CD4-positive, alpha-beta T cell treated with Interferon gamma for 1 hour (primary cell): ENCODE measurements at regions not wholly inside any gene's neighbourhood (a gene's known extent, or its start where the extent isn't known, plus 50 kb on each side); places are given as distances from the start of the nearest gene placed in this dataset.

ENCODE experiments used
- DNase-seq: peaks from one replicate; pipeline ENCODE4 v3.0.0-alpha.2; 2020

DNA sequence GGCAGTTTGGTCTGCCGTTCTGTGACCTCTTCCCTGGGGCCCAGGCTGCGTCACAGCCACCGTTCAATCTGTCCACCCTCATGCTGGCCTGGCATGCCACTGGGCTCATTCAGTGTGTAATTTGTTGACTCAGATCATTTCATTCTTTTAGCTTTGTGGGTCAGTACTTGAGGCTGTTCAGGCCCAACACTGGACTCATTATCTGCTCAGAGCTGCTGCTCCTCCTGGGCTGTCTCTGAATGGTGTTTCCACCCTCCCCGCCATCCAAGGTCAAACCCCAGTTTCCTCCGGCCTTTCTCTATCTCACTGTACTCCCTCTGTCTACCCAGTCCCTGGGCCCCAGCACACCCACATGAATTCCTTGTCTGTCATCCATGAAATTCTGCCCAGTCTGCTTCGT lies 152.4 kb upstream of the NCK2 start:
- no peak for DNase-seq

DNA sequence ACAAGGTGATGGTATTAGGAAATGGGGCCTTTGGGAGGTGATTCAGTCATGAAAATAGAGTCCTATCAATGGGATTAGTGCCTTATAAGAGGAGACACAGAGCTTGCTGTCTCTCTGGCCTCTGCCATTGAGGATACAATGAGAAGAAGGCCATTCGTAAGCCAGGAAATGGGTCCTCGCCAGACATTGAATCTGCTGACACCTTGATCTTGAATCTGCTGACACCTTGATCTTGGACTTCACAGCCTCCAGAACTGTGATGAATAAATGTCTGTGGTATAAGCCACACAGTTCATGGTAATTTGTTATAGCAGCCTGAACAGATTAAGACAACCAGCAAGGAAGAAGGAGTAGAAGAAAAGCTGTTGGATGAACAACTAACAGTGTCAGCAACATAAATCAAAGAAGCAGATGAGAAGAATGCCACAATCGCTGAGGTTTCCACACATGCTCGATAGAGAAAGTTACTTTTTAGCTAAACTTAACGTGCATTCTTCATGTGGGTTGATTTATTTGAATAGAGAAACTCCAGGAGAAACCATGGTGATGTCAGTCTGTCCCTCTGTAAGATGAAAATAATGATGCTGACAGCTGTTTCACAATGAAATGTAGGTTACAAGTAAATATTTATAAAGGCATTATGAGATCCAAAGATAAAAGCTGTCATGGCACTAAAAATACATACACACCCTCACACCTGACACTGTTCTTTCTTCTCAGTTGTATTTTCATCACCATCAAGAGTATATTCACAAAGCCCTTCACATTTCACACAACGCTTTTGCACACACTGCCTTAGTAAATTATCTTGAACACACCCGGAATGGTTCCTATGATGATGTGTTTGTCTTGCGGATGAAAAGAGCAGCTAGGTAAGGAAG lies 153.7 kb upstream of the NCK2 start:
- no peak for DNase-seq

DNA sequence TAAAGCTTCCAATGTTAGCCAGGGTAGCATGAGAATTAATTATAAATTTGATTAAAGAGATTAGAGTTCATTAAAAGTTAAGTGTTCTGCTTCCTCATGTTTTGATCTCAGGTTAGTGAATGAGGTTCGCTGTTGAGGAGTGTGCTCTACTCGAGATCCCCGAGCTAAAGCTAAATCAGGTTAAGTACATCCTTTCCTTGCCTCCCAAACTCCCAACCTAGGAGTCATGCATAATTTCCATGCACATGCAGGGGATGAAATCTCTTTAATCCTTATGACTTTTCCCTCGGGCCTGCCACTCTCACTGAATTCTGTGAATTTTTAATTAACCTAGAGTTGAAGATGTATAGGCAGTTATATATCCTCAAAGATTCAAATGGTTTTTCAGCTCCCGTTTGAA lies 156.1 kb upstream of the NCK2 start:
- no peak for DNase-seq

DNA sequence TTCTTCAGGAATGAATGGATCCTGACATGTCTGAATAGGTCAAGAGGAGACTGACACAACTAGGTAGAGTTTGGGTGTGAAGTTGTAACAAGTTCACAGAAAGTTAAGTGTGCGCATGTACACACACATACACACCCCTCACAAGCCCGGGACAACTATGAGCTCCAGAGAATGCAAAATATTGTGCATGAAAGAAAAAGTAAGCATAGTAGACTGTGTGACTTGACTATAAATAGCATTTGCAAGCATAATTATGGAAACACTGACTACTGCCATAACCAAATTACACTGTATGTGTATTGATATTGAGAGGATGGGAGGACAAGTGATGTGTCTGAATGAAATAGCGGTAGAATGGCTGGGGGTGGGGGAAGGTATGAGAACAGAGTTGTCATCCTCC lies 157.1 kb upstream of the NCK2 start:
- no peak for DNase-seq

DNA sequence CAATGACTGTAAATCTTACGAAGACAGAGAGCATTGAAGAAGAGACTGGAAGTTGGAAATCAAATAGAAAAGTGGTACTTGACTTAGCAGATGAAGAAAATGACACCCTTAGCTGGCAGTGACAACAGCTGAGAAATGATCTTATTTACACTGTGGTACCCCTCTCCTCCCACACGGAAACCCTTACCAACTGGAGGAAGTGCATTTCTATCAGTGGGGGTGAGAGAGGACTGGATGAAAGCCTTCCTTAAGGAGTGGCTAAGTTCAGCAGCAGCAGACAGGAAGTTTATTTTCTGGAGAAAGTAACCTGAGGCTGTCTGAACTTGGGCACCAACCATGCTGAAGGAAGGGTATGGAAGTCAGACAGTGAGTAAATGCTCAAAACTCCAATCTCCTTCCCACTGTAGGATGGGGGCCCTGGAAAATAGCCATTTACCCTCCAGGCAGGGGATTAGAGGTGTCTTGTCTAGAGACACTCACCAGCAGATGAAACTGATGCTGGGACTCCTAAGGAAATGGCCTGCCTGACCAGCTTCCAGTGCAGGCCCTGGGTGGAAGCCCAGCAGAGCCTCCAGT lies 160.2 kb upstream of the NCK2 start:
- DNase-seq: no peak

DNA sequence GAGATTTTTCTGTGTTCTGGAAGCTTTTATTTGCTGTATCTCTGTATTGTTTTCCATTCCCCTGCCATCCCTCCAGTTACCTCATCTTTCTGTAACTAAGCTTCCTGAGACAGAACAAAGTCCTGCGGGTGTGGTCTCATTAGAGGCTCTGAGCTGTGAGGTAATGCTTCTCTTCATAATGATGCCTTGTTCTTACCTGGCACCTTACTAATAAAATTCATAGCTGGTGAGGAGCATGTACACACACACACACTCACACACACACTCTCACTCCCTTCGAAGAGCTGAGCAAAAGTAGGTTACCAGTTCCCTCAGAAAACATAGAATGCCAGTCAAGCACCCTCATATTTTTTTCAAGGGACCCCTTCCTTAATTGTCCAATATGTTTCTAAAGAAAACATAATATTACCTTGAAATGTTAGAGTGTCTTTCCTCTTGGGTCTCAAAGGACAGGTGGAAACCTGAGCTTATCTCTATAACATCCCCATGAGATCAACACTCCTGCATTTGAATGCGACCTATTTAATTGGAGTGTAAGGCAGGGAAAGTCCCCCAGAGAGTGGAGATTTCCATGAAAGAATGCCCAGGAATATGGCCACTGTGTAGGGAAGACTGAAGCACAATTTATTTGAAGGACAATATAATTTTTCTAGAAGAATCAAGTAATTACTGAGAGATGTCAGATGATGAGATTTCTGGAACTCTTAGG lies 161.6 kb upstream of the NCK2 start:
- DNase-seq: no peak

DNA sequence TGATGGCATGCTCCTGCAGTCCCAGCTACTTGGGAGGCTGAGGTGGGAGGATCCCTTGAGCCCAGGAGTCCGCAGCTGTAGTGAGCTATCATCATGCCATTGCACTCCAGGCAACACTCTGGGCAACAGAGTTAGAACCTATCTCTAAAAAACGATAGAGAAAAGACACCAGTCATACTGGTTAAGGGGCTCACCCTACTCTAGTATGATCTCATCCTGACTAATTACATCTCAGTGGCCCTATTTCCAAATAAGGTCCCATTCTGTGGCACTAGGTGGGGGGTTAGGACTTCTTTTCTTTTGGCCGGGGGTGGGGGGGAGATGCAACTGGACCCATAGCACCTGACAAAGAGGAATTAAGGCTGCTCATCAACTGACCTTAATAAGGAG lies 163.2 kb upstream of the NCK2 start:
- DNase-seq: no peak

DNA sequence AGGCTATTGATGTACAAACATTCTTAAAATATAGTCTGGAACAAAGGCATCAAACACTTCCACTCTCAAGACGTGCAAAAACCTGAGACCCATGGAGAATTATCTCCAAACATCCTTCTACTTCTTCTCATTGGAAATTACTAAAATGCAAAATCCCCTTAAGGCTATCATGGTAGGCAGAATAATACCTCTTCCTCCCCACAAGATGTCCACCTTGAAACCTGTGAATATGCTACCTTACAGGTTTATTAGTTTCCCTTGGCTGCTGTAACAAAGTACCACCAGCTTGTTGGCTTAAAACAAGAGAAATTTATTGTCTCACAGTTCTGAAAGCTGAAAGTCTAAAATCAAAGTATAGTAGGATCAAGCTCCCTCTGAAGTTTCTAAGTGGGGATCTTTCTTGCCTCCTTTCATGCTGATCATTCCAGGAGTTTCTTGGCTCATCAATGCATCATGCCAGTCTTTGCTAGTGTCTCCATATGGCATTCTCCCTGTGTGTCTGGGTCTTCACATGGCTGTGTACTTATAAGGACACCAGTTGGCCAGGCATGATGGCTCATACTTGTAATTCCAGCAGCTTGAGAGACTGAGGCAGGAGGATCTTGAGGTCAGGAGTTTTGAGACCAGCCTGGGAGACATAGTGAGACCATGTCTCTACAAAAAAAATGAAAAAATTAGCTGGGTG lies 163.7 kb upstream of the NCK2 start:
- no peak for DNase-seq

DNA sequence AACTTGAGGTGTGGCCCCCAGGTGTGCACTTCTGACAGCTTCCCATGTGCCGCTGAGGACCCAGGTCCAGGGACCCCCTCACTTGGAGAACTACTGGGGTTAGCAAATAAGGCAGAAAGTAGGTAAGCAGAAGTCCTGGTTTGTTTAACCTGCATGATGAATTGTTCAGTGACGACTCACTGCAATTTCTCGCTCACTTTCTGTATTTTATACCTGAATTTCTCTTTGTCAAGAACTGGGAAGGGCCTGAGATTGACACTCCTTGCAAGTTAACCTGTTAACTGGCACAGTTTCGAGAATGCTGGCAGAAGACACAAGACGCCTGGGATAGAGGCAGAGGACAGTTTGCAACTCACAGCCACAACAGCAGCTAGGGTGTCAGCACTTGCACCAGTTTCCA lies 164.5 kb upstream of the NCK2 start:
- DNase-seq: no peak

DNA sequence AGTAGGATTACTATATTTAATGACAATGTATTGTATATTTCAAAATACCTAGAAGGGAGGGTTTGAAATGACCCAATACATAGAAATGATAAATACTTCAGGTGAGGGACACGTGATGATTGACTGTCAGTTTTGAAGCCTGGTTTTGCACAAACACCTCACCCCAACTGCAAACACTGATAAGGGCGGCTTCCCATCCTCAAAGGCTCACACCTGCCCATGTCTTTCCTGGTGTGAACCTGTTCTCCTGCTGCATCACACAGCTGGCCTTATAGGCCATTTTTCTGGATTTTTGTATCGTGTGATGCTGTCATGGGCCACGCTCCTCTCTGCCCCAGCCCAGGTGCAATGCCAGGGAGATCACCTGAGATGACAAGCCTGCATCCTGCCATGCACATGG lies 166.5 kb upstream of the NCK2 start:
- no peak for DNase-seq

DNA sequence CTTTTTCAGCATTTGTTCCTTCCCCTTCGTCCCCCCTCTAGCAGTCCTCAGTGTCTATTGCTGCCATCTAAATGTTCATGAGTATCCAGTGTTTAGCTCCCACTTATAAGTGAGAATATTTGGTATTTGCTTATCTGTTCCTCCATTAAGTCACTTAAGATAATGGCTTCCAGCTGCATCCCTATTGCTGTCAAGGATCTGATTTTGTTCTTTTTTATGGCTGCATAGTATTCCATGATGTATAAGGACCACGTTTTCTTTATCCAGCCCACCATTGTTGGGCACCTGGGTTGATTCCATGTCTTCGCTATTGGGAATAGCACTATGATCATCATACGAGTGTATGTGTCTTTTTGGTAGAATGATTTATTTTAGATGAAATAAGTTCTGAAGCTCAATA lies 166.9 kb upstream of the NCK2 start:
- DNase-seq: no peak

DNA sequence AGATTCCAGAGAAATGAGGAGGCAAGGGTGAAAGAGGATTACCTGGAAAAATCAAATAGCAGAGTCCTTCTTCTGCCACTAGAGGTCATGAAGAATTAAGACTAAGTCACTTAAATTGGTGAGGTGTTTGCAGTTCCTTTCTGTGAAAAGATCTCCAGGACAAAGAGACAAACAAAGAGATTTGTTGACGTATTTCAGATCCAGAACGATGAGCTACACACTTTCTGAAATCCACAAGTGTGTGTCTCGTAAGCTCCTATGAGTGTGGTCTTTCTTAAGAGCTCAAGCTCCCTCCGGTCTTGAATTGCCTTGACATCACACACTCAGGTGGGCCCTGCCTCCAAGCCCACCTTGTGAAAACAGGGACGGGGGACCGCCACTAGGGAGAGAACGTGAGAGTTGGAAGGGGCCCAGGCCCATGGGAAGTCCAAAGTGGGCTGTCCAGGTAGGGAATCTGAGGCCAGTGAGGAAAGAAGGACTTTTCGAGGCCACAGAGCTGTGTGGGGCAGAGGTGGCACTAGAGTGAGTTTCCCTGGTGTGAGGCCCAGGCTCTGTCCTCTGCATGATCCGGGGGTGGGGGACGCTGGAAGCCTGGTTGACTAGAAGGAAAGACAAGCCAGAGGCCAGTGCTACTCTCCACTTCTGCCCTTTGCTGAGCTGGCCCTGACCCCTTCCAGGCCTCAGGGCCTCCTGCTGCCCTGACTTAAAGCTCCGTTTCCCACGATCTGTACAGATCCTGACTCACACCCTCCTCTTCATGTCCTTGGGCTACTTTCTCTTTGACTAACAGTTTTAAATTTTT lies 168.1 kb upstream of the NCK2 start:
- no peak for DNase-seq

DNA sequence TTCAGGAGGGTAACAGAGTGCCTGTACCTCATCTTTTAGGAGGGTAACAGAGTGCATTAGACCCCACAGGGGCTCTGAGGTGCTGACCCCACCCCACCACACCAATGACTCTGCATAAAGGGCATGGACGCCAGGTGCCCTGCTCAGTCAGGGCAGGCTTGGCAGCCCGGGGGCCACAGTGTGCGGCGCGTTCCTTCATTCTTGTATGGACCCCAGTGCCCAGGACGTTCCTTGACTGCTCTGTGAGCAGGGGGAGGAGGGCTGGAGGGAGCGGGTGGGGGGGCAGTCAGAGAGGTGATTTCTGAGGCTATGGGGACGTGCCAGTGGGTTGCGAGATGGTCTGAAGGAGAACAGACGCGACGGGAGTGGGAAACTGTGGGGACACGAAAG lies 168.7 kb upstream of the NCK2 start:
- no peak for DNase-seq

DNA sequence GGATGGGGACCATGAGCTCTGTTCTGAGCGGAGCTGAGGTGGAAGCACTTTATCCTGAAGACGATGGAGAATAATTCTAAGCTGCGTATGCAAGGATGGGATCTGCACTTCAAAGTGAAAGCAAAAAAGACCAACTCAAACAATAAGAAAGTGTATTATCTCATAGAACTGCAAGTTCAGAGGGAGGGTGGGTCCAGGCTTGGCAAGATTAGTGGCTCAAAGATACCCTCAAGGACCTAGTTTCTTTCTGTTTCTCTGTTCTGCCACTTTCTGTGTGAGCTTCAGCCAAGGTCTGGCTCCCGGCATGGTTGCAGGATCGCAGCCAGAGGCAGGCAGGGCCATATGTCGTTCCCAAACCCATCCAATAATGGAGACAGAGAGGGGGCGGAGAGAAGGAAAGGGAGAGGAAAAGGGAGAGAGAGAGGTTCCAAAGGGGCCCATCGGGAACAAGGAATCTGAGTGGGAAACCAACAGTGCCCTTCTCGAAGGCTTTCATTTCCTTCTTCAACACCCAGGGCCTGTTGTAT lies 169.2 kb upstream of the NCK2 start:
- DNase-seq: no peak

DNA sequence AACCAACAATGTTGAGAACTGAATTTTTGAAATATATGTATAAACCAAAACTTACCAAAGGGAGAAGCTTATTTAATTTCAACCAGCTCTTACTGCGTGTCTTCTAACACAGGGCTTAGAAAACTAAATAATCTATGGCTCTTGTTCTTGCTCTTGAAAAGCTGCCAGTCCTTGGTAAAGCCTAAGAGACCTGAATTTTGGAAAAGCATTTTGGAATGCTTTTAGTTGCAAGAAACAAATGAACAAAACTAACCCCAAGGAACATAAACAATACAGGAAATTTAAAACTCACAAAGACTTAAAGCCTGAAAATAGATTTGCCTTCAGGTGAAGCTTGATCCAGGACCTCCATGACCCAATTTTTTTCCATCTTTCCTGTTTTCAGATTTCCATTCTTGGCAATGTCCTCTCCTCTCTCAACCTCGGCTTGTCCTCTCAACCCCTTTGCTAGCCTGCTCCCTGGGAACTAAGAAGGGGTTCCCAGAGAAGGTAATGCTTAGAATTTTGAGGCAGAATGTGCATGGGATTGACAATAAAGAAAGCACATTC lies 169.8 kb upstream of the NCK2 start:
- no peak for DNase-seq

DNA sequence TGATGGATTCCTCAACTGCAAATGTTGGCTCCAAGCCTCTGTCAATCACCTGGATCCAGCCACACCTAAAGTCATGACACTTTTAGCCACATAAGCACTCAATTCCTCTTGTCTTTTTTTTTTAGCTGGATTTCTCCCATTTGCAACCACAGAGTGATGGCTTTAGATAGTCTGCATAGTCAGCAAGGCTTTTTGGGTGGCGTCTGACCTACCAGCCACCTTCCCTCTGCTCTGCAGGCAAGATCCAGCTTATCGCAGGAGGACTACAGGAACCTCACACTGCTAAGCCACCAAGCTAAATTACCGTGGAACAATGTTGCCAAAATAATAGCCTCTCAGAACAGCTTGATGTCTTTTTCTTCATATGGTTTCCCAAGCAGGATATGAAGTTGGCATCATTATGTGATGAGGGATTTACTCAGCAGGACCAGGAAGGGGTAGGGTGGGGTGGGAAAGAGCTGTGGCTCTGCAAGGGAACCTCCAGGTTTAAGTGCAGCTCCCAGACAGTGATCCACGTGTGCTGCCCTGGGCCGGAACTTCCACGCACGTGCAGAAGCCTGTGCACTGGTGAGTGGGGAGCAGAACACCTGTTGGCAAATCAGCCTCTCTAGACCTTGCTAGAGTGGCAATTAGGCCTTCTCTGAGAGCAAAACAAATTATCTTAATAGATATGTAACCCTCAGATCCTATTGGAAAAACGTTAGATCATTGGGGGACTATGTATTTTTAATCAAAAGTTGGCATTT lies 170.6 kb upstream of the NCK2 start:
- no peak for DNase-seq

DNA sequence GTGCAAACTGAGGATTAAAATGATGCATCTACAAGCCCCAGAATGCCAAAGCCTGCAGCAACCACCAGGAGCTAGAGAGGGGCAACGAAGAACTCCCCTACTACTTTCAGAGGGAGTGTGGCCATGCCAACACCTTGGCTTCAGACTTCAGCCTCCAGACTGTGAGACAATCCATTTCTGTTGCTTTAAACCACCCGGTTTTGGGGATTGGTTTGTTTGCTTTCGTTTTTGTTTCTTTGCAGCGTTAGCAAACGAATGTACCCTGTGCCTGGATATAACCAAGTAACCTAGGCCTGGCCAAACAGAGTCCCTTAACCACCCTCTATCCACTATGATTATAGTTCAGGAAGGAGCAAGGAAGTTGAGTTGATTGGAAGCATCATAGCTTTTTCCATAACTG lies 171.2 kb upstream of the NCK2 start:
- DNase-seq: no peak

DNA sequence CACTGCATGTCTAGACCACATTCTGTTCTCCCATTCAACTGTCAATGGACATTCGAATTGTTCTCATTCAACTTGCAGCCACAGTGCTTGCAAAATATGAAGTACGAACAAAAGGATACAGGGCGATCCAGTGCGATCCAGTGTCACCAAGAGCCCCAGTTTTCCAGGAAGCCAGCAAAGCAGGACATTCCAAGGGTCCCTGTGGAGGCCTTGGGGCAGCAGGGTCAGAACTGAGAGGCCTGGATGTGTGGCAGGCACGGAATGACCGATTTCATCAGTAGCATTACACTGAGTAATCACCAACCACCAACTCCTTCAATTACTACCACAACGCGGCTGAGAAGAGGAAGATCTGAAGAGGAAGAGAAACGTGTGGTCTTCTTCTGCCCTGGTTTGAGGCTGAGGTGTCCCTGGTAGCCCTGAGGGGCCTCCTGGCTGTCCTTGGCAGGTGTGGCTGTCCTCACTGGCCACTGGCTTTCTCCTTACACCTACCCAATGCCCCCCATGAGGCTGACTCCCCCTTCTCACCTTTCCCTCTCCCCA lies 172.7 kb upstream of the FHL2 start:
- no peak for DNase-seq

DNA sequence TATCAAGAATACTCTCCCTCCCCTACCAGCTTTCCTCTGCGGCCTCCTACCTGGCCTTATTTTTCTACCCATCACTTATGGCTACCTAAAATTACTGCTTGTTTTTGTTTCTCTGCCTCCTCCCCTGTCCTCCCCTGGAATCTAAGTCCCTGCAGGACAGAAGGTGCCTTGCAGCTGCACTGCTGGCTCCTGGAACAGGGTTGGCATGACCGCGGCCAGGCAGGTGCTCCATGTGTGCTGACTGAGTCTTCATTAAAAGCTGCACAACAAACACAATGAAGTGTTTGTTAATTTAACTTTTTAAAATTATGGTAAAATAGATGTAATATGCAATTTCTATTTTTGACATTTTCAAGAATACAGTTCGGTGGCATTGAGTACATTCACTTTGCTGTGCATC lies 171.9 kb upstream of the FHL2 start:
- DNase-seq: no peak

DNA sequence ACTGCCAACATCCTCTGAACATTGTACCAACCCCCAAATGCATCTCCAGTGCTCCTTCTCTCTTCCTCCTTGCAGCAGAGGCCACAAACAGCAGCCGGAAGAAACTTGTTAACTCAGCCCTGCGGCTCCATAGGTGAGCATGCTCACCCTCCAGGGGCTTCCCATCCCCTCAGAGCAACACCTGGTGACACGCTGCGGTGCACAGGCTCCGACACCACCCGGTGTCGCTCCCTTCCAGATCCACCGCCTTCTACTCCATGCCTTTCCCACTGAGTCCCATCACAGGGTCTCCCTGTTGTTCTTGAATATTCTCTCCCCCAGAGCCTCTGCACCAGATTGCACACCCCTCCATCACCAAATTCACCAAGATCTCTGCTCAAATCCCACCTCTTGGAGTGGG lies 171.5 kb upstream of the FHL2 start:
- DNase-seq: no peak

DNA sequence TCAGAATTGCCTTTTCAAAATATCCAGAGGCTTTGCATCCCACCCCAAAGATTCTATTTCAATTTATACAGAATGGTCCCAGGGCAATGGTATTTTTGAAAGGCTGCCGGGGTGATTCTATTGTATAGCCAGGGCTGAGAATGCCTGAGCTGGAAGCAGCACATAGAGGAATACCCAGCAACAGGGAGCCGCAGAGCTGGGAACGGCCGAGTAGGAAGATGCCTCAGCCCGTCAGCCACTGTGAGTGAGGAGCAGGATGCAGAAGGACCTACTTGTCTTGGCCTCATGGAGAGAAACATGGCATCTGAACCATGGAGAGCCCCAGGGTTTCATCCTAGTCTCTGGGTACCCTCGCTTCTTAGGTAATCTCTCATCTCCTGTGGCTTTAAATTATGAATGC lies 170.8 kb upstream of the FHL2 start:
- no peak for DNase-seq
